ENCODE measurements at regions not wholly inside any gene's neighbourhood (a gene's known extent, or its start where the extent isn't known, plus 50 kb on each side); places are given as distances from the start of the nearest gene placed in this dataset.

DNA sequence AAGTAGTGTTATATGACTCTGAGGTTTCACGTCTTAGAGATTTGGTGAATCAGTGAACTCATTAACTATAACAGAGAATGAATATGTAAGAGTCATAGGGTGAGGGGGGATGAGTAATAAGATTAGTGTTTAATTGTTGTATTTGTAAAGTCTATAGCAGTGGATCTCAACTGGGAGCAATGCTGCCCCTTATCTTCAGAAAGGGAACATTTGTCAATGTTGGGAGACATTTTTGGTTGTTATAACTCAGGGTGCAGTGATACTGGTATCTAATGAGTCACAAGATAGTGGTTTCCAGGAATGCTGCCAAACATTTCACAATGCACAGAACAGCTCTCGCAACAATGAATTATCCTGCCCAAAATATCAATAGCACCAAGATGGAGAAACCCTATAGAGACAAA lies 1193.7 kb downstream of the GALC start:
- TF ChIP-seq, protein P1, sequence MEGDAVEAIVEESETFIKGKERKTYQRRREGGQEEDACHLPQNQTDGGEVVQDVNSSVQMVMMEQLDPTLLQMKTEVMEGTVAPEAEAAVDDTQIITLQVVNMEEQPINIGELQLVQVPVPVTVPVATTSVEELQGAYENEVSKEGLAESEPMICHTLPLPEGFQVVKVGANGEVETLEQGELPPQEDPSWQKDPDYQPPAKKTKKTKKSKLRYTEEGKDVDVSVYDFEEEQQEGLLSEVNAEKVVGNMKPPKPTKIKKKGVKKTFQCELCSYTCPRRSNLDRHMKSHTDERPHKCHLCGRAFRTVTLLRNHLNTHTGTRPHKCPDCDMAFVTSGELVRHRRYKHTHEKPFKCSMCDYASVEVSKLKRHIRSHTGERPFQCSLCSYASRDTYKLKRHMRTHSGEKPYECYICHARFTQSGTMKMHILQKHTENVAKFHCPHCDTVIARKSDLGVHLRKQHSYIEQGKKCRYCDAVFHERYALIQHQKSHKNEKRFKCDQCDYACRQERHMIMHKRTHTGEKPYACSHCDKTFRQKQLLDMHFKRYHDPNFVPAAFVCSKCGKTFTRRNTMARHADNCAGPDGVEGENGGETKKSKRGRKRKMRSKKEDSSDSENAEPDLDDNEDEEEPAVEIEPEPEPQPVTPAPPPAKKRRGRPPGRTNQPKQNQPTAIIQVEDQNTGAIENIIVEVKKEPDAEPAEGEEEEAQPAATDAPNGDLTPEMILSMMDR (IDR thresholded peaks at IDR 0.05; ENCODE audit: low read depth, low read length), result no peak
- TF ChIP-seq POLR2A (IDR thresholded peaks at IDR 0.05; ENCODE audit: extremely low read depth, insufficient read length) (no peak), MYC (IDR thresholded peaks at IDR 0.05; ENCODE audit: low read depth, low read length) (no peak)

Measured in NB4 (cell line).